GM18868 (cell line): ENCODE measurements at regions not wholly inside any gene's neighbourhood (a gene's known extent, or its start where the extent isn't known, plus 50 kb on each side); places are given as distances from the start of the nearest gene placed in this dataset.
"Not testable (repeated sequence)": the region's sequence is repeated elsewhere in the genome, so short reads cannot be mapped to it uniquely, and the experiment has no call there.

Experiments
- ATAC-seq: cut with Tn5 transposase; IDR thresholded peaks from one replicate; pipeline ENCODE4 v1.9.1; 2021; ENCODE audit warnings: mild to moderate bottlenecking, moderate library complexity; ENCODE audit not compliant: unreplicated experiment

GRCh38 chrX:76774912-76775311 is 347.4 kb downstream of the MAGEE1 start:
- ATAC-seq, result not testable (repeated sequence)

- ATAC-seq, result no peak
Measured at GRCh38 chrX:76796311-76796710, 368.8 kb downstream of the MAGEE1 start.

GRCh38 chrX:76802708-76803107 is 375.2 kb downstream of the MAGEE1 start:
- no peak for ATAC-seq

GRCh38 chrX:76815754-76816153 is 388.2 kb downstream of the MAGEE1 start:
- no peak for ATAC-seq

GRCh38 chrX:76817279-76817678 is 389.8 kb downstream of the MAGEE1 start:
- ATAC-seq, result not testable (repeated sequence)

GRCh38 chrX:76821276-76821675 is 393.8 kb downstream of the MAGEE1 start:
- ATAC-seq, result no peak

- no peak for ATAC-seq
Measured at GRCh38 chrX:76827672-76828071, 400.2 kb downstream of the MAGEE1 start.

GRCh38 chrX:76840902-76841301 is 413.4 kb downstream of the MAGEE1 start:
- not testable (repeated sequence) for ATAC-seq

- ATAC-seq, result no peak
Measured at GRCh38 chrX:76850851-76851250, 423.3 kb downstream of the MAGEE1 start.

- no peak for ATAC-seq
Measured at GRCh38 chrX:76862509-76862908, 435.0 kb downstream of the MAGEE1 start.

- no peak for ATAC-seq
Measured at GRCh38 chrX:76893930-76894329, 466.4 kb downstream of the MAGEE1 start.

GRCh38 chrX:76915836-76916235 is 488.3 kb downstream of the MAGEE1 start:
- ATAC-seq, result no peak

- ATAC-seq, result no peak
Measured at GRCh38 chrX:76918033-76918432, 490.5 kb downstream of the MAGEE1 start.

- ATAC-seq, result peak; percentile 75
Measured at GRCh38 chrX:76919761-76920160, 492.3 kb downstream of the MAGEE1 start.

- ATAC-seq, result peak; percentile 53
Measured at GRCh38 chrX:76920607-76921006, 493.1 kb downstream of the MAGEE1 start.

GRCh38 chrX:76921176-76921575 is 493.7 kb downstream of the MAGEE1 start:
- no peak for ATAC-seq

GRCh38 chrX:76922100-76922499 is 494.6 kb downstream of the MAGEE1 start:
- no peak for ATAC-seq

- not testable (repeated sequence) for ATAC-seq
Measured at GRCh38 chrX:76924616-76925015, 497.1 kb downstream of the MAGEE1 start.

GRCh38 chrX:76931518-76931917 is 504.0 kb downstream of the MAGEE1 start:
- ATAC-seq, result peak; percentile 65

- ATAC-seq, result no peak
Measured at GRCh38 chrX:76957485-76957884, 489.7 kb upstream of the FGF16 start.

GRCh38 chrX:76971393-76972376 is 475.5 kb upstream of the FGF16 start:
- ATAC-seq, result peak; percentile 66

- no peak for ATAC-seq
Measured at GRCh38 chrX:76977452-76977851, 469.7 kb upstream of the FGF16 start.
